Tibial nerve (tissue), 4 donors: ENCODE measurements at regions not wholly inside any gene's neighbourhood (a gene's known extent, or its start where the extent isn't known, plus 50 kb on each side); places are given as distances from the start of the nearest gene placed in this dataset.

Source experiments
- DNase-seq, 2 donors: peaks; one replicate each; pipeline ENCODE4 v3.0.0-alpha.2; 2019; ENCODE audit warnings: low spot score in 2 of 2
- H3K27ac ChIP-seq, 4 donors: fragments of 200-600 bp; sonication (generic) in 3 of 4; one replicate each; pipeline ENCODE4 v1.5.1; 2017 to 2019; ENCODE audit warnings: mild to moderate bottlenecking in 1 of 4
- H3K27me3 ChIP-seq, 2 donors: fragments of 200-600 bp; sonication (generic) in 1 of 2; one replicate each; pipeline versions ENCODE4 v1.5.1 to v1.6.0; 2017 to 2019
- H3K36me3 ChIP-seq, 3 donors: fragments of 200-600 bp; sonication (generic); one replicate each; pipeline ENCODE4 v1.5.1; 2018 to 2019
- H3K4me1 ChIP-seq, 4 donors: fragments of 200-600 bp; sonication (generic) in 3 of 4; one replicate each; pipeline ENCODE4 v1.5.1; 2017 to 2019
- H3K4me3 ChIP-seq, 4 donors: fragments of 200-600 bp; sonication (generic) in 3 of 4; one replicate each; pipeline ENCODE4 v1.5.1; 2017 to 2019; ENCODE audit warnings: mild to moderate bottlenecking in 1 of 4, moderate library complexity in 1 of 4
- H3K9me3 ChIP-seq, 4 donors: fragments of 200-600 bp; sonication (generic) in 3 of 4; one replicate each; pipeline ENCODE4 v1.5.1; 2017 to 2019
- EP300 ChIP-seq, 2 donors: sonication (generic); formaldehyde crosslinking; IDR thresholded peaks; one replicate each; pipeline ENCODE4 v1.6.1; 2017; ENCODE audit warnings: antibody characterized with exemption in 2 of 2, mild to moderate bottlenecking in 1 of 2
- POLR2A ChIP-seq, 2 donors: fragments of 450-650 bp; IDR thresholded peaks; one replicate each; pipeline ENCODE4 v1.6.1; 2017; ENCODE audit warnings: antibody characterized with exemption in 2 of 2, mild to moderate bottlenecking in 2 of 2, moderate library complexity in 2 of 2
- WGBS, 2 donors: methylation state at CpG; one replicate each; pipeline ENCODE4 v1.1.5; 2018; 5-methylcytosine and 5-hydroxymethylcytosine counted together
- TF ChIP-seq, protein P1 (sequence below), 5 experiments: fragments of 200-600 bp in 3 of 5; fragments of 450-650 bp in 2 of 5; sonication (generic) in 3 of 5; IDR thresholded peaks; one replicate each; pipeline ENCODE4 v1.5.1; 2016 to 2019; ENCODE audit warnings: antibody characterized with exemption in 5 of 5, mild to moderate bottlenecking in 3 of 5, moderate library complexity in 2 of 5

DNA sequence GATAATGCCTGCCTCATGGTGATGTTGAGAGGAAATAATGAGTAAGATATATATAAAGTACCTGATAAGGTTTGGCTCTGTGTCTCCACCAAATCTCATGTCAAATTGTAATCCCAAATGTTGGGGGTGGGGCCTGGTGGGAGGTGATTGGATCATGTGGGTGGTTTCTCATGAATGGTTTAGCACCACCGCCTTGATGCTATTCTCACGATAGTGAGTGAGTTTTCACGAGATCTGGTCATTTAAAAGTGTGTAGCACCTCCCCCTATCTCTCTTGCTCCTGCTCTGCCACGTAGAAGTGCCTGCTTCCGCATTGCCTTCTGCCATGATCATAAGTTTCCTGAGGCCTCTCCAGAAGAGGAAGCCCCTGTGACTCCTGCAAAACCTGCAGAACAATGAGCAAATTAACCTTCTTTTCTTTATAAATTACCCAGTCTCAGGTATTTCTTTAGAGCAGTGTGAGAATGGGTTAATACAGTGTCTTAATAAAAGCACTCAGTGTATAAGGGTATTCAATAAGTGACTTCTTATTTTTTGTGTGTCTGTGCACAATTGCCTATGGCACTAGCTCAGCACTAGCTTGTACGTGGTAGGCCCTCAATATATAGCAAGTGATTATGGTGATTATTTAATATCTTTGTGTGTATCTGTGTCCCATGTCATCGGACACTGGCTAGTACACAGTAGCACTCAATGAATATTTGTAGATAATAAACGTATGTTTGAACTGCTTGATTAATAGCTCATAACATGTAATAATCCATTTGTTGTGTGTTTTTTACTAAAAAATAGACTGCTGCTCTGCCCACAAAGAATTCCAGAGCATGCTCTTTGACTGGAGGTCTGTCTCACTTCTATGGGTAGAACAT lies 138.1 kb upstream of the LMNTD1 start:
- DNase-seq = no peak
- TF ChIP-seq EP300 (IDR thresholded peaks at IDR 0.05) (no peak), POLR2A (IDR thresholded peaks at IDR 0.05) (no peak)
- TF ChIP-seq, protein P1, sequence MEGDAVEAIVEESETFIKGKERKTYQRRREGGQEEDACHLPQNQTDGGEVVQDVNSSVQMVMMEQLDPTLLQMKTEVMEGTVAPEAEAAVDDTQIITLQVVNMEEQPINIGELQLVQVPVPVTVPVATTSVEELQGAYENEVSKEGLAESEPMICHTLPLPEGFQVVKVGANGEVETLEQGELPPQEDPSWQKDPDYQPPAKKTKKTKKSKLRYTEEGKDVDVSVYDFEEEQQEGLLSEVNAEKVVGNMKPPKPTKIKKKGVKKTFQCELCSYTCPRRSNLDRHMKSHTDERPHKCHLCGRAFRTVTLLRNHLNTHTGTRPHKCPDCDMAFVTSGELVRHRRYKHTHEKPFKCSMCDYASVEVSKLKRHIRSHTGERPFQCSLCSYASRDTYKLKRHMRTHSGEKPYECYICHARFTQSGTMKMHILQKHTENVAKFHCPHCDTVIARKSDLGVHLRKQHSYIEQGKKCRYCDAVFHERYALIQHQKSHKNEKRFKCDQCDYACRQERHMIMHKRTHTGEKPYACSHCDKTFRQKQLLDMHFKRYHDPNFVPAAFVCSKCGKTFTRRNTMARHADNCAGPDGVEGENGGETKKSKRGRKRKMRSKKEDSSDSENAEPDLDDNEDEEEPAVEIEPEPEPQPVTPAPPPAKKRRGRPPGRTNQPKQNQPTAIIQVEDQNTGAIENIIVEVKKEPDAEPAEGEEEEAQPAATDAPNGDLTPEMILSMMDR (IDR thresholded peaks at IDR 0.05) = no peak
- H3K4me3 ChIP-seq = no peak overlapping the region
- H3K27ac ChIP-seq = peak overlapping the region in 2 of 4 donors; percentile 14 to 23
- peaks cover 0 to 33% (median 0%) of the 10 kb centered on the region in 4 donors for H3K4me1 ChIP-seq
- no peaks in the 10 kb centered on the region for H3K36me3 ChIP-seq
- no peaks in the 10 kb centered on the region for H3K27me3 ChIP-seq
- no peaks in the 10 kb centered on the region for H3K9me3 ChIP-seq
- WGBS, 2 donors = 84 to 85% methylated on average over 8 of the region's 8 CpGs

DNA sequence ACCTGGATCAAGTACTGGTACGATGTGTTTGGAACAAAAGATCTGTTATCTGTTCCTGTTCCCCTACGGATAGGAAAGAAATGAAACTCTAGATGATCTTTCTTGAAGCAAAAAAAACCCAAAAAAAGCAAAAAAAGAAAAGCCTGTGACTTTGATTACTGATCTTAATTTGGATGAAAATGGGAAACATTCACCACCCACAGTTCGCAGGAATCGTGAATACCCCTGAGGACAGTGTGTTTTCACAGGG lies 138.7 kb upstream of the LMNTD1 start:
- Histone ChIP-seq H3K9me3 (no peaks in the 10 kb centered on the region), H3K27ac (peak overlapping the region in 2 of 4 donors; percentile 14 to 23), H3K27me3 (no peaks in the 10 kb centered on the region), H3K36me3 (no peaks in the 10 kb centered on the region), H3K4me3 (no peak overlapping the region), H3K4me1 (peaks cover 0 to 33% (median 0%) of the 10 kb centered on the region in 4 donors)
- 55 to 63% methylated on average over 4 of the region's 4 CpGs for WGBS, 2 donors
- no peak for TF ChIP-seq POLR2A (IDR thresholded peaks at IDR 0.05)
- TF ChIP-seq EP300 (IDR thresholded peaks at IDR 0.05) = no peak
- TF ChIP-seq, protein P1 (IDR thresholded peaks at IDR 0.05) = no peak
- DNase-seq = no peak

DNA sequence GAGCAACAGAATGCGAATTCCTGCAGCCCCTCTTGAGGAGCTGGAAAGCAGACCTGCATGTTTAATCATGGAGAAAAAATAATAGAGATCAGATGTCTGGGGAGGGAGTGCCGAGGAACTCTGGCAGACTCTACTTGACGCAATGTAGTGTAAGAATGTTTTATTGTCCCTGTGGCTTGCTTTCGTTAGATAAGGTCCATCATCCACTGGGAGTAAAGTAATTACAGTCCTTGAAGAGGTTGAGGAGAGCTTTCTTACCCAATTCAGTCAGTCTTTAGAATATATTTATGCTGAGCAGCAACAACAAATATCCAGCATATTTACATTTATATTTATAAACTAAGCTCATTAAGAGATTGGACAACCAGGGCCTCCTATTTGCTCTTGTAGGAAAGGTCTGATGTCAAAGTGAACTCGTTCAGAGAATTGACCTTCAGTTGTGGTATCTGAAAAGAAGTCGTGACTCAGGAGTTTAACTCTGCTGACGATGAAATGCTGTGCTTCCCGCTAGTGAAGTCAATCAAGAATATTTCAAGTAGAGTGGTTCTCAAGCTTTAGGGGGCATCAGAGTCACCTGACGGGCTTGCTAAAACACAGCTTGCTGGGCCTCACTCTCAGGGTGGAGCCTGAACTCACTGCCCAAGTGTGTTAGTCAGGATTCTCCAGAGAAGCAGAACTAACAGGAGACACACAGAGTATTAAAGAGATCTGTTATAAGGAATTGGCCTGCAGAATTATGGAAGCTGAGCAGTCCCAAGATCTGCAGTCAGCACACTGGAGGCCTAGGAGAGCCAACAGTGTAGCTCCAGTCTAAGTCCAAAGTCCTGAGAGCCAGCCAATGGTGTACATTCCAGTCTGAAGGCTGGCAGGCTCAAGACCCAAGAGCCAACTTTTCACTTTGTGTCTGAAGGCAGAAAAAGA lies 139.3 kb upstream of the LMNTD1 start:
- DNase-seq = peak in 1 of 2 donors; percentile 22
- Histone ChIP-seq H3K27me3 (no peaks in the 10 kb centered on the region), H3K9me3 (no peaks in the 10 kb centered on the region), H3K4me1 (peaks cover 0 to 33% (median 0%) of the 10 kb centered on the region in 4 donors), H3K4me3 (no peak overlapping the region), H3K36me3 (no peaks in the 10 kb centered on the region), H3K27ac (peak overlapping the region in 2 of 4 donors; percentile 23 to 67)
- TF ChIP-seq EP300 (IDR thresholded peaks at IDR 0.05) (peak in 1 of 2 donors; percentile 54), POLR2A (IDR thresholded peaks at IDR 0.05) (no peak)
- WGBS, 2 donors = 64 to 66% methylated on average over 9 of the region's 9 CpGs

DNA sequence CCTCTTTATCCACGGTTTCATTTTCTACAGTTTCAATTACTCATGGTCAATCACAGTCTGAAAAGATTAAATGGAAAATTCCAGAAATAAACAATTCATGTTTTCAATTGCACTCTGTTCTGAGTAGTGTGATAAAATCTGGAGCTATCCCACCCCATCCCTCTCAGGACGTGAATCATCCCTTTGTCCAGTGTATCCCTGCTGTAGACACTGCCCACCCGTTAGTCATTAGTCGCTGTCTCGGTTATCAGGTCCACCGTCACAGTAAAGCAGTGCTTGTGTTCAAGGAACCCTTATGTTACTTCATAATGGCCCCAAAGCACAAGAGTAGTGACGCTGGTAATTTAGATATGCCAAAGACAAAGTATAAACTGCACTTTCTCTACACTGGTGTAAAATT lies 141.0 kb upstream of the LMNTD1 start:
- Histone ChIP-seq H3K4me1 (peaks cover 0 to 33% (median 0%) of the 10 kb centered on the region in 4 donors), H3K27ac (peak overlapping the region in 2 of 4 donors; percentile 23 to 67), H3K4me3 (no peak overlapping the region), H3K9me3 (no peaks in the 10 kb centered on the region), H3K27me3 (no peaks in the 10 kb centered on the region), H3K36me3 (no peaks in the 10 kb centered on the region)
- 27 to 31% methylated on average over 7 of the region's 7 CpGs for WGBS, 2 donors
- TF ChIP-seq POLR2A (IDR thresholded peaks at IDR 0.05) (no peak), EP300 (IDR thresholded peaks at IDR 0.05) (no peak)
- TF ChIP-seq, protein P1 (IDR thresholded peaks at IDR 0.05) = no peak
- peak; percentile 38 to 68 for DNase-seq

DNA sequence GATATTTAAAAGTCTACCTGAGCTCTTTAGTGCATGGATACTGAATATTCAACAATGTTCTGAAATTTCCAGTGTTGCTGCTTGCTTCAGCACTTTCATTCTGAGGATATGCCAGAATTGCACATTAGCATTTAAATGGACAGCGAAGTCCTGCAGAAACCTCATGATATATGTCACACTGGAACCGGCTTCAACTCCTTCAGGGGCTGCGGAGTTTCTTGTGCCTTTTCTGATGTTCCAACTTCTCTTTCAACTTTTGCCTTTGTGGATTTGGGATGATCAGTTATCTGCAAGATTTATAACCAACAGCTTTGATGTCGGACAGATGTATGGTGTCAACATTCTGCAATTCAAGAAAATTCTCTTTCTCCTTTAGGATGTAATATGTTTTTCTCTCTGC lies 142.5 kb upstream of the LMNTD1 start:
- no peaks in the 10 kb centered on the region for H3K36me3 ChIP-seq
- no peak overlapping the region for H3K27ac ChIP-seq
- 70 to 76% methylated on average over 4 of the region's 4 CpGs for WGBS, 2 donors
- peaks cover 0 to 33% (median 0%) of the 10 kb centered on the region in 4 donors for H3K4me1 ChIP-seq
- no peak for TF ChIP-seq EP300 (IDR thresholded peaks at IDR 0.05)
- TF ChIP-seq POLR2A (IDR thresholded peaks at IDR 0.05) = no peak
- TF ChIP-seq, protein P1 (IDR thresholded peaks at IDR 0.05) = no peak
- H3K4me3 ChIP-seq = no peak overlapping the region
- DNase-seq = no peak
- H3K9me3 ChIP-seq = no peaks in the 10 kb centered on the region
- no peaks in the 10 kb centered on the region for H3K27me3 ChIP-seq
